ENCODE measurements at regions not wholly inside any gene's neighbourhood (a gene's known extent, or its start where the extent isn't known, plus 50 kb on each side); places are given as distances from the start of the nearest gene placed in this dataset.

DNA sequence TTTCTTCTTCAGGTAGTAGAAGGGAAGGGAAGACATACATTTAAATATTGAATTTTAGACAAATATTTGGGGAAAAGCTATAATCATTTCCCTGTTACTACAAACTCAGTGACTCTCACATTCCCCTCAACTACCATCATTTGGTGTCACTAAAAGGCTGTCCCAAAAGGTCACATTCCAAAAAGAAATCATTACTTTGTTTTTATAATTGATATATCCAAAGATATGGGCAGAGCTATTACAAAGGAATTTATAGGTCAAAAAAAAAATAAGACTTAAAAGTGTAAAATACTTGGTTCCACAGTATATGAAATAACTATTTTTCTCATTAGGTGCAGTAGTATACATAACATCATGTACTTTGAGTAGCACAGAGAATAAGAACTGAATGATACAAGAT lies 751.4 kb downstream of the KCNA4 start:
- TF ChIP-seq, protein P1, sequence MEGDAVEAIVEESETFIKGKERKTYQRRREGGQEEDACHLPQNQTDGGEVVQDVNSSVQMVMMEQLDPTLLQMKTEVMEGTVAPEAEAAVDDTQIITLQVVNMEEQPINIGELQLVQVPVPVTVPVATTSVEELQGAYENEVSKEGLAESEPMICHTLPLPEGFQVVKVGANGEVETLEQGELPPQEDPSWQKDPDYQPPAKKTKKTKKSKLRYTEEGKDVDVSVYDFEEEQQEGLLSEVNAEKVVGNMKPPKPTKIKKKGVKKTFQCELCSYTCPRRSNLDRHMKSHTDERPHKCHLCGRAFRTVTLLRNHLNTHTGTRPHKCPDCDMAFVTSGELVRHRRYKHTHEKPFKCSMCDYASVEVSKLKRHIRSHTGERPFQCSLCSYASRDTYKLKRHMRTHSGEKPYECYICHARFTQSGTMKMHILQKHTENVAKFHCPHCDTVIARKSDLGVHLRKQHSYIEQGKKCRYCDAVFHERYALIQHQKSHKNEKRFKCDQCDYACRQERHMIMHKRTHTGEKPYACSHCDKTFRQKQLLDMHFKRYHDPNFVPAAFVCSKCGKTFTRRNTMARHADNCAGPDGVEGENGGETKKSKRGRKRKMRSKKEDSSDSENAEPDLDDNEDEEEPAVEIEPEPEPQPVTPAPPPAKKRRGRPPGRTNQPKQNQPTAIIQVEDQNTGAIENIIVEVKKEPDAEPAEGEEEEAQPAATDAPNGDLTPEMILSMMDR (IDR thresholded peaks at IDR 0.05 in 4 of 5, conservative IDR thresholded peaks at IDR 0.05 in 1 of 5): no peak
- no peak for TF ChIP-seq POLR2A (IDR thresholded peaks at IDR 0.05)
